Activated T-helper 17 cell treated with anti-CD3 and anti-CD28 coated beads, Interleukin-2, amount 50 U/mL, for 72 hours (primary cell): ENCODE measurements at regions not wholly inside any gene's neighbourhood (a gene's known extent, or its start where the extent isn't known, plus 50 kb on each side); places are given as distances from the start of the nearest gene placed in this dataset.
"Not testable (repeated sequence)": the region's sequence is repeated elsewhere in the genome, so short reads cannot be mapped to it uniquely, and the experiment has no call there.

Experiments
- ATAC-seq: fragments of 150-1000 bp; cut with Tn5 transposase; replicated peaks from 2 replicates; pipeline ENCODE4 v1.10.0; 2021; ENCODE audit warnings: mild to moderate bottlenecking, moderate library complexity
- H3K27ac Mint-ChIP-seq: one replicate; pipeline ENCODE4 v1.8.0; 2022; ENCODE audit warnings: mixed read lengths
- H3K27me3 Mint-ChIP-seq: one replicate; pipeline ENCODE4 v1.8.0; 2022; ENCODE audit warnings: mixed read lengths
- H3K36me3 Mint-ChIP-seq: one replicate; pipeline ENCODE4 v1.8.0; 2022; ENCODE audit warnings: low read depth, mild to moderate bottlenecking, mixed read lengths
- H3K4me1 Mint-ChIP-seq: one replicate; pipeline ENCODE4 v1.8.0; 2022; ENCODE audit warnings: mixed read lengths
- H3K4me3 Mint-ChIP-seq: one replicate; pipeline ENCODE4 v1.8.0; 2022; ENCODE audit warnings: mild to moderate bottlenecking, mixed read lengths
- H3K9me3 Mint-ChIP-seq: one replicate; pipeline ENCODE4 v1.8.0; 2022; ENCODE audit warnings: mixed read lengths

- Mint-ChIP-seq H3K4me1 (no peaks in the 10 kb centered on the region), H3K27me3 (no peaks in the 10 kb centered on the region)
Observed at GRCh38 chr3:175977968-175978752, 1119.0 kb downstream of the NAALADL2 start.

GRCh38 chr3:175969456-175969855 is 1110.3 kb downstream of the NAALADL2 start:
- H3K9me3 Mint-ChIP-seq, result peaks cover 22% of the 10 kb centered on the region
- H3K4me3 Mint-ChIP-seq, result no peak overlapping the region
- H3K36me3 Mint-ChIP-seq, result no peaks in the 10 kb centered on the region
- H3K27ac Mint-ChIP-seq, result no peak overlapping the region
- no peak for ATAC-seq
- H3K27me3 Mint-ChIP-seq, result no peaks in the 10 kb centered on the region
- no peaks in the 10 kb centered on the region for H3K4me1 Mint-ChIP-seq

More at GRCh38 chr3:175977968-175978752, 1119.0 kb downstream of the NAALADL2 start:
- no peak for ATAC-seq
- Mint-ChIP-seq H3K4me3 (no peak overlapping the region), H3K27ac (no peak overlapping the region), H3K9me3 (peaks cover 10% of the 10 kb centered on the region), H3K36me3 (no peaks in the 10 kb centered on the region)

- ATAC-seq, result no peak
- H3K36me3 Mint-ChIP-seq, result no peaks in the 10 kb centered on the region
- H3K27ac Mint-ChIP-seq, result no peak overlapping the region
- no peaks in the 10 kb centered on the region for H3K27me3 Mint-ChIP-seq
- H3K9me3 Mint-ChIP-seq, result peaks cover 22% of the 10 kb centered on the region
- H3K4me1 Mint-ChIP-seq, result no peaks in the 10 kb centered on the region
- H3K4me3 Mint-ChIP-seq, result no peak overlapping the region
Observed at GRCh38 chr3:175965036-175965435, 1105.9 kb downstream of the NAALADL2 start.

GRCh38 chr3:175957427-175957826 is 1098.3 kb downstream of the NAALADL2 start:
- peaks cover 22% of the 10 kb centered on the region for H3K9me3 Mint-ChIP-seq
- H3K27me3 Mint-ChIP-seq, result no peaks in the 10 kb centered on the region
- H3K27ac Mint-ChIP-seq, result no peak overlapping the region
- no peaks in the 10 kb centered on the region for H3K36me3 Mint-ChIP-seq
- no peaks in the 10 kb centered on the region for H3K4me1 Mint-ChIP-seq
- H3K4me3 Mint-ChIP-seq, result no peak overlapping the region
- ATAC-seq, result no peak

GRCh38 chr3:175956964-175957363 is 1097.8 kb downstream of the NAALADL2 start:
- H3K9me3 Mint-ChIP-seq, result peaks cover 22% of the 10 kb centered on the region
- no peak for ATAC-seq

GRCh38 chr3:175951047-175951694 is 1092.0 kb downstream of the NAALADL2 start:
- Mint-ChIP-seq H3K36me3 (no peaks in the 10 kb centered on the region), H3K9me3 (peaks cover 16% of the 10 kb centered on the region), H3K4me1 (no peaks in the 10 kb centered on the region), H3K4me3 (no peak overlapping the region), H3K27ac (no peak overlapping the region), H3K27me3 (no peaks in the 10 kb centered on the region)
- ATAC-seq, result no peak

More at GRCh38 chr3:175956964-175957363, 1097.8 kb downstream of the NAALADL2 start:
- Mint-ChIP-seq H3K27me3 (no peaks in the 10 kb centered on the region), H3K4me1 (no peaks in the 10 kb centered on the region), H3K36me3 (no peaks in the 10 kb centered on the region), H3K4me3 (no peak overlapping the region), H3K27ac (no peak overlapping the region)

GRCh38 chr3:175948041-175948440 is 1088.9 kb downstream of the NAALADL2 start:
- ATAC-seq, result no peak
- H3K27ac Mint-ChIP-seq, result no peak overlapping the region

GRCh38 chr3:175941352-175941751 is 1082.2 kb downstream of the NAALADL2 start:
- Mint-ChIP-seq H3K4me1 (no peaks in the 10 kb centered on the region), H3K36me3 (no peaks in the 10 kb centered on the region), H3K9me3 (peaks cover 31% of the 10 kb centered on the region), H3K27ac (no peak overlapping the region), H3K27me3 (no peaks in the 10 kb centered on the region), H3K4me3 (no peak overlapping the region)
- no peak for ATAC-seq

More at GRCh38 chr3:175948041-175948440, 1088.9 kb downstream of the NAALADL2 start:
- Mint-ChIP-seq H3K36me3 (no peaks in the 10 kb centered on the region), H3K4me1 (no peaks in the 10 kb centered on the region), H3K4me3 (no peak overlapping the region), H3K9me3 (peaks cover 14% of the 10 kb centered on the region), H3K27me3 (no peaks in the 10 kb centered on the region)

- no peaks in the 10 kb centered on the region for H3K4me1 Mint-ChIP-seq
- ATAC-seq, result no peak
Observed at GRCh38 chr3:175940881-175941280, 1081.7 kb downstream of the NAALADL2 start.

GRCh38 chr3:175940243-175940642 is 1081.1 kb downstream of the NAALADL2 start:
- Mint-ChIP-seq H3K27me3 (no peaks in the 10 kb centered on the region), H3K9me3 (peaks cover 28% of the 10 kb centered on the region), H3K4me1 (no peaks in the 10 kb centered on the region), H3K4me3 (no peak overlapping the region), H3K36me3 (no peaks in the 10 kb centered on the region), H3K27ac (no peak overlapping the region)
- ATAC-seq, result no peak

More at GRCh38 chr3:175940881-175941280, 1081.7 kb downstream of the NAALADL2 start:
- Mint-ChIP-seq H3K4me3 (no peak overlapping the region), H3K27me3 (no peaks in the 10 kb centered on the region), H3K36me3 (no peaks in the 10 kb centered on the region), H3K27ac (no peak overlapping the region), H3K9me3 (peaks cover 28% of the 10 kb centered on the region)

GRCh38 chr3:175937367-175937766 is 1078.2 kb downstream of the NAALADL2 start:
- H3K4me3 Mint-ChIP-seq, H3K36me3 Mint-ChIP-seq, H3K27ac Mint-ChIP-seq, H3K4me1 Mint-ChIP-seq, ATAC-seq, H3K27me3 Mint-ChIP-seq: not testable (repeated sequence)
- H3K9me3 Mint-ChIP-seq, result peaks cover 21% of the 10 kb centered on the region

- Mint-ChIP-seq H3K27me3 (no peaks in the 10 kb centered on the region), H3K9me3 (peaks cover 12% of the 10 kb centered on the region), H3K36me3 (no peaks in the 10 kb centered on the region), H3K4me1 (no peaks in the 10 kb centered on the region), H3K27ac (no peak overlapping the region), H3K4me3 (no peak overlapping the region)
- no peak for ATAC-seq
Observed at GRCh38 chr3:175932586-175932985, 1073.5 kb downstream of the NAALADL2 start.

GRCh38 chr3:175919133-175919532 is 1060.0 kb downstream of the NAALADL2 start:
- Mint-ChIP-seq H3K36me3 (no peaks in the 10 kb centered on the region), H3K9me3 (peaks cover 7% of the 10 kb centered on the region), H3K27me3 (no peaks in the 10 kb centered on the region), H3K27ac (no peak overlapping the region), H3K4me3 (no peak overlapping the region), H3K4me1 (no peaks in the 10 kb centered on the region)
- ATAC-seq, result no peak

- no peak for ATAC-seq
- no peaks in the 10 kb centered on the region for H3K27me3 Mint-ChIP-seq
- no peak overlapping the region for H3K4me3 Mint-ChIP-seq
- H3K36me3 Mint-ChIP-seq, result no peaks in the 10 kb centered on the region
- no peaks in the 10 kb centered on the region for H3K4me1 Mint-ChIP-seq
- no peak overlapping the region for H3K27ac Mint-ChIP-seq
- peaks cover 7% of the 10 kb centered on the region for H3K9me3 Mint-ChIP-seq
Observed at GRCh38 chr3:175916191-175916934, 1057.2 kb downstream of the NAALADL2 start.
